ENCODE measurements at regions not wholly inside any gene's neighbourhood (a gene's known extent, or its start where the extent isn't known, plus 50 kb on each side); places are given as distances from the start of the nearest gene placed in this dataset.

DNA sequence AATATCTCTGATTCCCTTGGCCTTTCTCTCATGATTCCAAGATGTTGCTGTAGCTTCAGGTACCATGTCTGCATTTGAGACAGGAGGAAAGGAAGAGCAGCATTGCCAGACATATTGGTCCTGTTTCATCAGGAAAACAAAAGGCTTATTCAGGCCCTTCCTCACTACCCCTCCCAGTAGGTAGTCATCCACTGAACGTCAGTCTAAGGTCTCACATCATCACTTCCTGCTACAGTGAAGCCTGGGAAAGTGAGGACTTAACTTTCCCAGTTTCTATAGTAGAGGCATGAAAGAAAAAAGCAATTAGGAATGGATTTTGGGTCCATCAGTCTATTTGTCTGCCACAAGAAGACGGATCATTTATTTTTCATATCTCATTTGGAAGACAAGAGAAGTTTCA, 85.7 kb upstream of the SOX4 start:
- TF ChIP-seq SMC3 (conservative IDR thresholded peaks at IDR 0.05; ENCODE audit: poor library complexity), result no peak
- no peak for TF ChIP-seq POLR2AphosphoS5 (IDR thresholded peaks at IDR 0.05)
- TF ChIP-seq, protein P1, sequence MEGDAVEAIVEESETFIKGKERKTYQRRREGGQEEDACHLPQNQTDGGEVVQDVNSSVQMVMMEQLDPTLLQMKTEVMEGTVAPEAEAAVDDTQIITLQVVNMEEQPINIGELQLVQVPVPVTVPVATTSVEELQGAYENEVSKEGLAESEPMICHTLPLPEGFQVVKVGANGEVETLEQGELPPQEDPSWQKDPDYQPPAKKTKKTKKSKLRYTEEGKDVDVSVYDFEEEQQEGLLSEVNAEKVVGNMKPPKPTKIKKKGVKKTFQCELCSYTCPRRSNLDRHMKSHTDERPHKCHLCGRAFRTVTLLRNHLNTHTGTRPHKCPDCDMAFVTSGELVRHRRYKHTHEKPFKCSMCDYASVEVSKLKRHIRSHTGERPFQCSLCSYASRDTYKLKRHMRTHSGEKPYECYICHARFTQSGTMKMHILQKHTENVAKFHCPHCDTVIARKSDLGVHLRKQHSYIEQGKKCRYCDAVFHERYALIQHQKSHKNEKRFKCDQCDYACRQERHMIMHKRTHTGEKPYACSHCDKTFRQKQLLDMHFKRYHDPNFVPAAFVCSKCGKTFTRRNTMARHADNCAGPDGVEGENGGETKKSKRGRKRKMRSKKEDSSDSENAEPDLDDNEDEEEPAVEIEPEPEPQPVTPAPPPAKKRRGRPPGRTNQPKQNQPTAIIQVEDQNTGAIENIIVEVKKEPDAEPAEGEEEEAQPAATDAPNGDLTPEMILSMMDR (IDR thresholded peaks at IDR 0.05; ENCODE audit: poor library complexity, severe bottlenecking), result no peak
- no peak for TF ChIP-seq EZH2 (IDR thresholded peaks at IDR 0.05; ENCODE audit: borderline replicate concordance, insufficient read depth, low read length, poor library complexity, severe bottlenecking)
- TF ChIP-seq EP300 (conservative IDR thresholded peaks at IDR 0.05; ENCODE audit: poor library complexity, severe bottlenecking), result no peak
- no peak for TF ChIP-seq TAF1 (IDR thresholded peaks at IDR 0.05; ENCODE audit: low read depth)
